ENCODE measurements at regions not wholly inside any gene's neighbourhood (a gene's known extent, or its start where the extent isn't known, plus 50 kb on each side); places are given as distances from the start of the nearest gene placed in this dataset.

DNA sequence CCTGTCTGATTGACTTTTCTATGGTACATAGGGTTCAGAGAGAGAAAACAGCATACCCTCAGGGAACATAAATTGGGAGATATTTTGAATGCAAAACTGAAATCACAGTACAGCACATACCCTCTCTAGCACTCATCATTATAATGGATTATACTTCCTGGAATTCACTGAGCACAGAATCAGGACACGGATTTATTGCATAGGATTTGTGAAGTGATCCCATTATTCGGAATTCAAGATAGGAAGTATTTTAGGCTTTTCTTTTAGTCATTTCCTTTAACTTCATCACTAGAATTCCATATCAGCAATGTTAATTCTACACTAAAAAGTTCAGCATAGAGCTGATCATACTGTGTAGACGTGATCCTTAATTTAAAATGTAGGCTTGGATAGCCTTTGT, 407.0 kb downstream of the PID1 start:
- no peak for DNase-seq (ENCODE audit: low spot score)

DNA sequence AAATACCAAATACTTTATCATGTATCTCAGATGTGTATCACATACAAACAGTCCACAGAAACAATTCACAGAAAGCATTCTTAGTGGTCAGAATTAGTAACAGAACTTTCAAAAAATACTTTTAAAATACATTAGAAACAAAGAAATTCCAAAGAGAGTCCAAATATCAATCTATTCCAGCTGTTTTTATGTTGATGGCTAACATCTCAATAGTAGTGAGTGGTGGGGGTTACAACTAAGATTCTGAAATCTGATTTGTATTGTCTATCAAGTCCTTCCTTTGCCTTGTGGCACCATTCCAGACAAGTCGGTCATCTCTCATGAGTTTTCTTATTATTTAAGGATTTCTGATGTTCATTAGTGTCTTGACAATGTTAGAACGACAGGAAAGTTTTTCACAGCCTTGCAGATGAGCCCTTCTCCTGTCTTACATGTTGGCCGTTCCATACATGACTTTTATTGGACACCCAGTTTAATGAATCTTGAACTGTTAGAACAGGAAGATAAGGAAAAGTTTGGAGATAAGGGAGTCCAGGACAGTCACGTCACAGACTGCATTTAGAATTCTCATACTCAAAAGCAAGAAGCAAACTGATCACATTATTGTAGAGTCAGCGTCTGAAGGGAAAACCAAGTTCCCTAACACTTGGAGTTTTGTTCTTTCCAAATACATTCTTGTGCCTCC, 410.3 kb downstream of the PID1 start:
- no peak for DNase-seq (ENCODE audit: low spot score)

DNA sequence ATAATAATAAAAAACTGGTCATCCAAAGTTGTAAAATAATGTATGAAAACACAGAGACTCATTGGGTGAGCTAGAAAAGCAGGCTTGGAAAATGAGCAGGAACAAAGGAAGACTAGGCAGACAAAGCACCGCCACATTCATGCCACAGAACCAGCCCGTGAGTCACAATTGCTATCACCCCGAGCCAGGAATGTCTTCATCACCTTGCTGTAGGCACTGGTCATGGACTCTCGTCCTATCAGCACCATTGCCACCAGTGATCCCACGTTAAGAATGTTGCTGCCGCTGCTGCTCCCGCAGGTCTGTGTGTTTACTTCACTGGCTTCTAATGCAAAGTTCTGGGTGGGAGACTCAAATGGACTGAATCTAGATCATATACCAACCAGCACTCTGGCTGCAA, 417.9 kb downstream of the PID1 start:
- no peak for DNase-seq (ENCODE audit: low spot score)

DNA sequence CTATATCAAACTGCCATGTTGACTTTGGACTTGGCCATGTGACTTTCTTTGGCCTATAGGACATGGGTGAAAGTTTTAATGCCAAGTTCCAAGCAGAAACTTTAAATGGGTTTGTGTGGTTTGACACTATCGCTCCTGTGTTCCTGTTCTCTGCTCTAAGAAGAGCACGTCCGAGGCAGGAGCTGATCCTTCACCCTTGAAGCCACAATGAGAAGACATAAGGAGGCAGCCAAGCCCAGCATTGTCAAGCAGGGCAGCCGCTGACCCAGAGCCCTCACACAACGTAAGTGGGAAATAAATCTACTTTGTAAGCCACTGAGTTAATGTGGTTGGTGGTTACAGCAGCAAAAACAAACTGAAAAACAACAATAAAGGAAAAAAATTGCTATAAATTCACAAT, 422.4 kb downstream of the PID1 start:
- no peak for DNase-seq (ENCODE audit: low spot score)

DNA sequence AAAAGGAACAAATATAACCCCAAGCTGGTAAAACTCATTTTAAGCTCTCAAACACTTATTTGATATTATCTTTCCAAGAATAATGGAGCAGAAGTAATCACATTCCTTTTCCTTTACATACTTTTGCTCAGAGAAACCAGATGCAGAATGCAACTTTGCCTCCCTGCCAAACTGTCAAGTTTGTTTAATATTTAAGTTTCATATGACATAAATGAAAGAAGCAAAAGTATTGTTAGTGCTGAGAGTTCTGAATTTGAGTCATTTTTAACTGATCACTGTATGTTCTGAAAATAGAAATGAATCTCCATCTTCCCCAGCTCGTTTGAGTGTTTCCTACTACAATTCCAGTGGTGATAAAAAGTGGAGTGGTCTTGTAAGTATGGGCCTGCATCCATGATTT, 423.4 kb downstream of the PID1 start:
- DNase-seq (ENCODE audit: low spot score): no peak

DNA sequence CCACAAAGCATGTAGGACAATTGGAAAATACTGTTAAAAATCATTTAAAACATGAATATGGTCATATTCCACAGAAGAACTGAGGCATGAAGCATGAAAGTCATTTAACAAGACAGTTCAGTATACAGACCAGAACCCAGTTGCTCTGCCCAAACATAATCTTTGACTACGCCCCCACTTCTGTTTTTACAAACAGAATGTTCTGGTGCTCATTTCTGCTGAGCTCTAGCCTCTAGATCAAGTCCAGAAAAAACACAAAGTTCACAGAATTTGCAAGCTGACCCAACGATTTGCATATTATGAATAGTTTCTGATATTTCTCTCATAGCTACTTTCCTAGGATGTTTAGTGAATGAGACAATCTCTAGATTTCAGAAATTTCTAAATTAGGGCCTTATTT, 424.9 kb downstream of the PID1 start:
- no peak for DNase-seq (ENCODE audit: low spot score)

DNA sequence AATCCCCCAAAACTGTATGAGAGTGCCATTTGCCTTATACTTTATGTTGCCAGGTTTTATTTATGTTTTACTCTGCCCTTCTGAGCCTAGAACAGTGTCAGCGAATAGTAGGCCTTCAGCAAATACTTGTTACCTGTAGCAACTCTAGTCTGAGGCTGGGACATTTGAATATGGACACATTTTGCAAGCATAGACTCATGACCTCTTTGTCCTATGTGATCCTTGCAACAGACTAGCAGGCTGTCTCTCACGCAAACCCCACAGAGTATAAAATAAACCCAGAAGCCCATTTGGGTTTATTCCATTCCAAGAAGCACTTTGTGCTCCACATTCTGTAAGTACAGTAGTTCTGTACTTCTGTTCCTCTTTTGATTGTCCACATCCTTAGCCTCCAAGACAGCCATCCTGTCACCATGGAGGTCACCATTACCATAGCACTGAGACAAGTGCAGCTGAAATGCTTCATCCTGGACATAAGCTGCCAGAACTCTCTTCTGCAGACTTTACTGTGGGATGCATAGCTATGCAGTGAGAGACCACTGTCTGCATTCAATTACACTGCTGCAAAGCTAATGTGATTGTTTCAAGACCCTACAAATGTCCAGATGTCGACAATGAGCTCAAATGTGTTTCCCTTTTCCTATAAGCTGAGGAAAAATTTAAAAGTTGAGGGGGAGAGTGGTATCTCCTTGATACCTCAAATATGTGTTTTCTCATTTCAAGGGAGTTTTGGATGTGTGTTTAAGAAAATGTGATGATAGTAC, 425.7 kb downstream of the PID1 start:
- no peak for DNase-seq (ENCODE audit: low spot score)

DNA sequence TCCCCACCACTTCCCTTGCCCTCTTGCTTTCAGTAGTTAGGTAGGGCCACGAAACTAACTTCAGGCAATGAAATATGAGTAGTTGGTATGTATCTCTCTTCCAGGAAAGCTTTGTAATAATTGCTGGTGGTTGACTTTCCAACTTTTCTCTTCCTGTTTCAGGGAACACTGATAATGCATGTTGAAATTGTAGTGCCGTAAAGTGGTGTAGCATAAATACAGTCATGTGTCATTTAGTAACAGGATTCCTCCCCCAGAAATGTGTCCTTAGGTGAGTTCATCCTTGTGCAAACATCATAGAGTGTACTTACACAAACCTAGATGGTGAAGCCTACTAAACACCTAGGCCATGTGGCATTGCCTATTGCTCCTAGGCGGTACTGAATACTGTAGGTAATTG, 429.2 kb downstream of the PID1 start:
- no peak for DNase-seq (ENCODE audit: low spot score)

DNA sequence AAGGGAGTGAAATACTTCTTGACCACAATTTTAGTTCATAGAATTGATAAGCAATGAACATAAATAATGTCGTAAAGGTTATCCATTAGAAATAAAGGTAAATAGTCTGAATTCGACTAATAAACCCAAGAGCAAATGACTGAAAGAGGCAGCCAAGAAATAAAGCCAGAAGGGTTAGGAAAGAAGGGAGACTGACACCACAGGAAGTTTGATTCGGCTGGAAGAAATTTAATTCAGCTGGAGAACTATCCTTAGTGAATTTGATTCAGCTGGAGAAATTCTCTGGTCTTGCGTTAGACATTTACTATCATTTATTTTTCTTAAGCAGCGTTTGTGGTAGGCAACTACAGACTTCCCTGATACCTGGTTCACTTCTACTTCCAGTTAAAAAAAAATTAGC, 429.6 kb downstream of the PID1 start:
- no peak for DNase-seq (ENCODE audit: low spot score)

DNA sequence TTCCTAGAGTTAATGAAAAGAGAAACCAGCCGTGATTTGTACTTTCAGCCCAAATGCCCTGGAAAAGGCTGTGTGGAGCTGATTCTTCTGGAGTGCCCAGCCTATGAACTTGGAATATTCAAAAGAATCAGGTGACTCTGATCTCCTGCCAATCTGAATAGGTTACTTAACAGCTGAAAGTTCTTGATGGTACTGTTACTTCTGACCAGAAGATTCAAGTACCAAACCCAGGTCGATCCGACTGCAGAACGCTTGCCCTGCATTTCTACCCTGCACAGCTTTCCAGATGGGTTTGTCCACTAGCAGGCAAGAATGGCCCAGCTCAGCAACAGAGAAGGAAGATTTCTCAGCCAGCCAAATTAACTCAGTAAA, 430.4 kb downstream of the PID1 start:
- no peak for DNase-seq (ENCODE audit: low spot score)

DNA sequence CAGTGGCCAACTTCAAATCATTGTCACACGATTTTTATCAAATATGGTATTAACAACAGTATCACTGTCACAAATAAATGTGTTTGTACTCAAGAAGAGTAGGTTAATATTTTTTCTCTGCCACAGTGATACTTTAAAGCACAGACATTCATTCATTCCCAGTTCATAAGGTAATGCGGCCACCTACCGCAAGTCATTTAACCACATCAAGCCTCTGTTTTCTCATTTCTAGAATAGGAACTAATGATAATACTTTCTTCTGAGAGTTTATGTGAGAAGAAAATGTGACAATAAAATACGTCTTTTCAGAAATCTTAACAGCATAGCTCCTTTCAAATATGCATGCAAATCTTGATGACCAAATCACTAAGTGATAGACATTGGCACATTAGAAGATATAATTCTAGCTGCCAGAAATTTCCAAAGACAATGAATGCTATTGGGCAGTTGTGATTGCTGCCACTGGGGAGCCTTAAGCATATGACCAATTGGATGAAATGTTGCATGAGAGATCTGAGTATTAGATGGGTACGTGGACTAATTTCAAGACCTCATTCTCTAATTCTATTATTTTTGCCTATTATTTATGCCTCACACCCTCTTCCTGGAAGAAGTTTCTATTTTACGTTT, 430.9 kb downstream of the PID1 start:
- no peak for DNase-seq (ENCODE audit: low spot score)

DNA sequence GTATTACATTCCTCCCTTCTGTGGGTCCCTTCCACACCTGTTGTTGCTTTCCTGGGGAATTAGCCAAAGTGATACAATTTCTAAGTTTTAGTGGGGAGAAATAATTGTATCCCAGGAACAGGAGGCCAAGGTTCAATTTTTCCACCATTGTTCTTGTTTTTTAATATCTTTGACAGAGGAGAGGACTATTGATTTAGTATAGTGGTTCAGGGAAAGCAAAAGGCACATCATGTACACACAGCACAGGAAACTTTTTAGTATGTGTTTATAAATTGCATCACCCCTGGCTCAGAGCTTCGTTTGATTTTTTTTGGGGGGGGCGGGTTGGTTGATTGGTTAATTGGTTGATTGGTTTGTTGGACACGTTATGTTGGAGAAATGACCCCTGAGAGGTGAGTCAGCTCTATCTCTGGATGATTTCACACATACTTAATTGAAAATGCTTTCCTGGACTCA, 431.6 kb downstream of the PID1 start:
- no peak for DNase-seq (ENCODE audit: low spot score)

DNA sequence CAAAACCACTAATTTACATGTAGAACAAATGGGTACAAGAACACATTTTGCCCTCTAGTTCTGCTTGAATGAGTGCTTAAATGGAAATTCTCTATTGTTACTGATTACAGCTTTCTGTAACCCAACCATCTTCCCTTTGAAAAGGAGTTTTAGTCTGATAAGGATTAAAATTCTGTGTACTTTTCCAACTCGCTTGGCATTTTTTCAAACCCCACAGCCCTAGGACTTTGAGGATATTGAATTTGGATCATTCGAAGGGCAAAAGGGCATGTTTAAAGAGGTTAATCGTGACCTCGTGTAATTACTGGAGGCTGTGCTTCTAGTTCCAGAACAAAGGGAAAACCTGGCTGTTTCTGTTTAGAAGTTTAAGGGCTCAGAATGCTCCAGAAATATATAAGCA, 432.3 kb downstream of the PID1 start:
- DNase-seq (ENCODE audit: low spot score): no peak

DNA sequence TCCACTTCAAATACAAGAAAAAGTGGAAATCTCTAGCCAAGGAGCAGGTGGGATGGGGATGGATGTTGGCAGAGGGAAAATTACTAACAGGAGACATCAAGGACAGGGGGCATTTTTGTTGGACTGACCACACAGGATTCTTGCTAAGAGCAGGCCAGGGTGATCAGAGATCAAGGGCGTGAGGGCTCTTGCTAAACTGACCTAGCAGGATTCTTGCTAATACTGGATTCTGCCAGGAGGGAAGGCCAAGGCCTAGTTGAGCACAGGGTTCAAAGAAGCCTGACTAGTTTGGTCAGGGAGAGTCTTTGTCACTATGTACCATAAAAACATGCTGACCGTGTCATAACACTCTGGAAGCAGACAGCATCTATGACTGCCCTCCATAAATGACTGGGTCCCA, 442.7 kb downstream of the PID1 start:
- DNase-seq (ENCODE audit: low spot score): no peak

DNA sequence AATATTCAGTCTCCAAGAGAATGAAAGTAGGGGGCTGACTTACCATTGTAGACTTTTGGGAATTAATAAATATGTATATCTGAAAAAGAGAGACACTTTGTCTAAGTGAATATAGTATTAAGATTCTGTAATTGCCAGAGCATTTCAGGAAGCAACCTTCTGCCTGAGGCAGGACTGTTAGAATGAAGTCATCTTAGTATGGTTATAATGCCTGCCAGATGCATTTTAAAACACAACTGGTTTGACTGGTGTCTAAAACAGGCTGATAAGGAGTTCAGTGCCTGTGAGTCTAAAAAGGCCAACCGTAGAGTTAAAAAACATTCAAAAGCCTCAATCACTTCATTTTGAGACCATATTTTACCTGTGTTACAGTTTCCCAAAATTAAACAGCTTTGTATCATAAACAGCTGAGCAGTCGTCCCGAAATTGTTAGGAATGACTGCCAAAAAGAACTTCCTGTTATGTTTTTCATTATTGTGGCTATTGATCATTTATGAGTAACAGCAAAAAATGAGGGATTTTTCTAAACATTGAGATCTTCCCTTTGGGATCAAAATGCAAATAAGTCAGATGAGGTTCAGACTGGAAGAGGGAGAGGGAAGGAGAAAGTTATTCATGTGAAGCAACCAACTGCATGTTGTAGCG, 443.9 kb downstream of the PID1 start:
- DNase-seq (ENCODE audit: low spot score): no peak

DNA sequence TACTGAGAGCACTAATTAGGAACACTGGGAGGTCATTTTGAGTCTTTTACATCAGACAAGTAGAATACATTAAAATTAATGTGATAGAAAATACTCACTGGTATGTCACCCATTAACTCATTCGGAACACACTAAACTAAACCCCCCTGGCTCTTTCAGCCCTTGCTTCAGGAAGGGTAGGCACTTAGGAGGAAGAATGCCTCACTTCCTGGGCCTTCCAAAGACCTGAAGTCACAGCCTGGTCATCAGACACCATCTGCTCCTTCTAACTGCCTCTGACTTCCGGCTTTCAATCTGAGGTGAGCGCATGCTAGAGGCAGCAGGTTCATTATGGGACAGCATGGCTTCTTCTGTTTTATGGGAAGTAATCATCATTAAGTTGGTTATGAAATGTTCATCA, 451.4 kb downstream of the PID1 start:
- no peak for DNase-seq (ENCODE audit: low spot score)

DNA sequence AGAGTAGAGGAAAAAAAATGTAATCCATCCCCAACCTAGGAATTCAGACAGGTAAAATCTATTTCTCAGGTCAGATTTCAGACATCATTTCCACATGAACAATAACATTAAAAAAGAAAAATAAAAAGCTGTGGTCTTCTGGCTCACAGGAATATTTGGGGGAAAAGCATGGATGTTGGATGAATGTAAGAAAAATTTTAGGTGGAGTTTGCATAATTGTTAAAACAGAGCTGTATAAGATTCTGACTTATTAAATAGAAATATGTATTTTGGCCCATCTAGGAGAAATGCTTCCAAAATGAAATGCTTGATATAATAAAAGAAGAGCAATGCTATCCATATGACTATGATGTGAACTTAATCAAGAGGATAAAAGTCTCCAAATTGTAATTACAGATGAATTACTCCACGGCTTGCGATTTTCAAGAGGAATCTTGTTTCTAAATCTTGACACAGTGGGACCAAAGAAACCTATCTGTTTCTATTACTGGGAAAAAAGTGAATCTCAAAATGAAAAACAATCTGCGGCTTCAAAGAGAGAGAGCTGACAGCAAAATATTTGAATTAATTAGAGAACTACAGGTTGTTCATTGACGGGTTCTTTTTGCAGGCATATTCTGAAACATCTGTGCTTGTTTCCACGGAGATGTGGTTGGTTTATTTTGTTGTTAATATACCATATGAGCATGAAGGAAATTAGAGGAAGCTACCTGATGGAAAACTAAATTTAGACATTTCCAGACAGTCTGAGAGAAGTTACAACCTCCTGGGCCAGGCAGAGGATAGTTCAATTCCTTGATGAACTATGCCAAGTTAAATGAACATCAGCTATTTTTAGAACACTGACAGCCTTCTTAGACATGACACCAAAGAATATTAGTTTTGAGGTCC, 468.7 kb downstream of the PID1 start:
- no peak for DNase-seq (ENCODE audit: low spot score)

DNA sequence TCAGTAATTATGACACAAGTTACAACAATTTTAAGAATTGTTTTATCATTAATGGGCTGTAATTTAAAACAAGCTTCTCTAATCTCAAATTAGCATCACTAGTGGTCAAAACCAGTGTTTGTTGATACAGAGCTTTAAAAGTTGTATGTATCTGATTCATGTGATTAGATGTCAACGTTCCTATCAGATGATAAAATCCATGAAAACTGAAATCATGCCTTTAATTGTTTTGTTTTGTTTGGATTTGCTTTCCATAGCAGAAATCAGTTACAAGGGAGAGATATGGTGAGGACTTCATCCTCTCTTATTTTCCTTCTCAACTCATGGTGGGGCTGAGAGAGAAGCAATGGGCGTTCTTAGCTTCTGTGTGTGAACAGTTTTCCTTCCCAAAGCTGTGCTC, 469.6 kb downstream of the PID1 start:
- no peak for DNase-seq (ENCODE audit: low spot score)

DNA sequence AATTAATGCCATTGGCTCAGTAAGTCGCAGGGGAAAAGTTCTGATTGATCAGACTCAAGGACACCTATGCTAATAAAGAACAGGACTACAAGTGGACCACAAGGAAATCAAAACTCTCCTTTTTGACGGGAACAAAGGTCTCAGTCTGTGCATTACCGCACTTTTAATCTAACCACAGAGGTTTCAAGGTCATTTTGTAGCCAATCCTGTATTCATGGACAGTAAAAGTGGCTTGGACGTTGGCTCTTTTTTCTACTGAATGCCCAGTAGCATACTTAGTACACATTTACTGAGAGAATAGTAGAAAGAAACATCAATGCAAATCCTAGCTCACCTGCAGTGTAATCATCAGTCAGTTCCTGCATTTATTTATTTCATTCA, 471.9 kb downstream of the PID1 start:
- DNase-seq (ENCODE audit: low spot score): no peak

DNA sequence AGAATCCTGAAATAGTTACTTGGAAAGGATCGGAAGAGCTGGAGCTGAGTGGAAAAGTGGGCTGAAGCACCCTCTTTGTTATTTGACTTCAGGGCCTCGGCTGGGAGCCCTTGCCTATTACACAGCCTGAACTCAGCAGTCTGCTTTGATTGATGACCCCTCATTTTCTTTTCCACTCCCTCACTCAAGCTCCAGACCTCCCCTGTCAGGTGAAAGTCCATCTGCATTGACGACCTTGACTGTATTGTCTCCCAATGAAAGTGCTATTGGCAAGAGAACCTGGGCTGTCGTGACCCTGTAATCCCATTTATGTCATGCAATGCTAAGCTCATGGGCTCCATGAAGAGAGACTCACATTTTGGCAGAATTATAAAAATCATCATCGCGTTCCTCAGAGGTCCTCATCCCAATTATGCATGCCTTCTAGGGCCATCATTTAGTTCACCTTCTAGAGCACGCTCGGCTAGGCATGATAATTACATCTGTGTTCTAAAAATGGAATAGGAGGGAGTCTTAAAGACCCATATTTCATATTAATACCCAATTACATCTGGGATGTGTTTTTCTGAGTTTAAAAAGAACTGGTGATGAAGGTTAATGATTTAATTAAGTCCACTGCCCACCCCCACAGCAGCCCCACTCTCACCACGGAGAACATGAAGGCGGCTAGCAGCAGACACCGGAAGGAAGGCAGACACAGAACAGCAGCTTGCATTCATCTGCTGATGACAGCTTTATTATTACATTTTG, 472.5 kb downstream of the PID1 start:
- DNase-seq (ENCODE audit: low spot score): no peak

DNA sequence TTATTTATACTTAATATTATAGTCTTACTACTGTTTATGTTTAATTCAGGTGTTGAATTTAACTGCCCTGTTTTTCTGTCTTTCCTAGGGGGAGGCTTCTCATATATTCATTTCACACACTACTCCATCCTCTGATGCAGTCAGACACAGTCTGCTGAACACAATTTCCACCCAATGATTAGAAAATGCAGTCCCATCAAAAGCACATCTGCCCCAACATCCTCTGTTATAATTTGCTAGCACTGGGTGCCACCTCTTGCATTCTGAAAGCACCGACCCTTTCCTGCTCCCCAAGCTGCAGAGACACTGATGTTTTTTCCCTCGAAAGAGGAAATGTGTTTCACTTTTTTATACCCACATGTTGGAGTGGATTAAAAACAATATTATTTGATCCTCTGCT, 474.7 kb downstream of the PID1 start:
- no peak for DNase-seq (ENCODE audit: low spot score)
